Activated CD4-positive, alpha-beta T cell treated with anti-CD3 and anti-CD28 coated beads, Interleukin-2, Interleukin-6, amounts not matched to agents 100 ng/mL and 50 ng/mL, durations not matched to agents 16 hours and 8 hours (primary cell): ENCODE measurements at regions not wholly inside any gene's neighbourhood (a gene's known extent, or its start where the extent isn't known, plus 50 kb on each side); places are given as distances from the start of the nearest gene placed in this dataset.

Experiments
- DNase-seq: peaks from one replicate; pipeline ENCODE4 v3.0.0-alpha.2; 2020

GRCh38 chr3:73298243-73299183, 237.1 kb downstream of the EBLN2 start:
- no peak for DNase-seq

- no peak for DNase-seq
Measured at GRCh38 chr3:73299184-73299691, 237.8 kb downstream of the EBLN2 start.

DNA sequence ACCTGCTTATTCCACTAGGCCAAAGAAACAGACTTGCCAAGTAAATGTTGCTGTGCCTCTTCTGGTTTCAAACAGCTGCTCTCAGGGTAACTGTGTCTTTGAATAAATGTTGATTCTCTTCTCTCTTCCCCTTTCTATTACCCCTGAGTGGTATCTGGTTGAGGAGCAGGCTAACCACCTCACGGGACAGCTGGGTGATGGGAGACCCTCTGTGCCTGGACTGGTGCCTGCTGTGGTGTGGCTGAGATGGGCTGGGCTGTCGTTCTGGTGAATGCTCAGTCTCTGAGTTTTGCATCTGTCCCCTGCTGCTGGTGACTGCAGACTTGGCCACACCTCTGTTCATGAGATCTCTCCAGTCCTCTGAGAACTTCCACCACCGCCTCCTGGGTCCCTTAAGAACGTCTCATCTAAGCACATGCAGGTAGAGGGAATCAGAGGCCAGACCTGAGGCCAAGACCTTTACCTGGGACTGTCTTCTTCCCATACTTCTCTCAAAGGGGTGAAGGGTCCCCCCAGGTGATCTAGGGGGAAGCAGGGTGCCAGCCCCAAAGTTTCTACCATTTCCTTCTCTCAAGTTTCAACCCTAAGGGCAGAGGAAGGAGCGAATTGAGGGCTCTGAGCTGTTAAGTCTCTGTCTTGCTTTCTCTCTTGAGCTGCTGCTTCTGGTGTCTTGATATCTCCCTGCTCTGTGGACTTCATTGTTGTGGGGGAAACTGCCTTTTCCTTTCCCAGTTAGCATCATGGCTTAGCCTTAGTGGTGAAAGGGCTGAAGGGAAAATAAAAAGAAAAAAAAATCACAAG, 252.9 kb downstream of the EBLN2 start:
- no peak for DNase-seq

- DNase-seq: no peak
Measured at GRCh38 chr3:73315706-73316105, 254.2 kb downstream of the EBLN2 start.

GRCh38 chr3:73319179-73319769, 257.8 kb downstream of the EBLN2 start:
- no peak for DNase-seq

DNA sequence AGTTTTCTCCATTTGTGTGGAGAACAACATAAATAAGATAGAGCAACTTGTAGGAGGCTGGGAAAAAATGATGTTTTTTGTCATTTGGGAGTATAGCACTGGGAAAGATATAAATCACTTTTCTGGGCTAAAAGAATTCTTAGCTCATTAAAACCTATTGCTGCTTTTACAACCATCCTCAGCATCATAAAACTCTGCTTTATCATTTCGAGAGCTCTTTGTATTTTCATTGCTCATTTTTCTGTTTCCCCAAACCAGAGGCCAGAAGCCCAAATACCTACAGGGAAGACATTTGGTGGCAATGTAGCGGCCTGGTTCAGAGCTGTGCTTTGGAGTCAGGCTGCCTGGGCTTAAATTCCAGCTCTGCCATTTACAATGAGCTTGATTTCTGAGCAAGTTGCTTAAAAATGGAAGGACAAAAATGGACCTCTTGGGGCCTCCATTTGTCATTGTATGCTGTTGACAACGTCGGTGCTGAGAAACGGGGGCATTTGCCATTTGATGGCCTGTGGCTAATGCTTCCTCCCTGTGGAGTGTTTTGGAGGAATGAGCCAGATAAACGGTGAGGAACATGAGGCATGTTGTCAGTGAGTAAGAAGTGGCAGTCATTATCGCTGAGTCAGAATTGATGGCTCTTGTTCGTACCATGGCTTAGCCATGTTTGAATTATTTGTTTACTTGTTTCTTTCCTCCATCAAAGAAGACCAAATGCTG, 260.0 kb downstream of the EBLN2 start:
- no peak for DNase-seq

DNA sequence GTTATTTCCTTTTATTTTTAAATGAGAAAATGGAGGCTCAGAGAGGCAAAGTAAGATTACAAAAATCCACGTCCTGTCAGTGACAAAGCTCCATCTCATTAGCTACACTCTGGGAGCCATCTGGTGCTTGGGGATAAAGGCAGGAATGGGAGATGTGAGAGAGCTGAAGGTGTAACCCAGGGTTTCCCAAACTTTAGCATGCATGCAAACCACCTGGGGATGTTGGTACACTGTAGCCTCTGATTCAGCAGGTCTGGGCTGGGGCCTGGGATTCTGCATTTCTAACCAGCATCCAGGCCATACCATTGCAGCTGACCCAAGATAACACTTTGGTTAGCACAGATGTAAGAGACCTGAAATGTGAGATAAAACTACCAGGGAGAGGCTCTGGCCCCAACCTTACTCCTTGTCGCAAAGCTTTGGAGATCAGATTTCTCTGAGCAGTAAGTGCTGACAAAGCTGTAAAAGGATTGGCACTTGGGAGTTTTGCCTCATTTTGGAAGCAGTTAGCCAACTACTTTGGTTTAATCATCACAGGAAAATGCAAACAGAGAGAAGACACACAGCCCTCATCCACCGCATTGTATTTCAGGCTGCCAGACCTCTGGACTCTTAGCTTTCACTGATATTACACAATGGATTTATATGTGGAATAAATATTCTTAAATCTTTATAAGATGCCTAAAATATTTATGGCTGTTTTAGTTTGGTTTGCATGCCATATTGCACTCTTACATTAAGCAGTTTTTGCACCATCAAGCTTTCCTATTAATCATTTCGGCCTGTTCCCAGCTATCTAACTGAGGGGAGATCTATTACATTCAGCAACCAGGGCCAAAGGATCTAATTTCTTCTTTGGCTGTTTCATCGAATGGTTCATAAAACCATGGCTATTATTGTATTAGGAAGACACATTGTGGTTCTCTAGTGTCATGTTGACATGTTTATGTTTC, 263.0 kb downstream of the EBLN2 start:
- no peak for DNase-seq

- DNase-seq: no peak
Measured at GRCh38 chr3:73326396-73326795, 264.9 kb downstream of the EBLN2 start.

GRCh38 chr3:73327052-73327451, 265.6 kb downstream of the EBLN2 start:
- no peak for DNase-seq
